HCT116 (cell line): ENCODE measurements at regions not wholly inside any gene's neighbourhood (a gene's known extent, or its start where the extent isn't known, plus 50 kb on each side); places are given as distances from the start of the nearest gene placed in this dataset.

Source experiments
- ATAC-seq: fragments of 200-7000 bp; cut with Tn5 transposase; 2 replicates; pipeline ENCODE4 v1.9.1; 2020; ENCODE audit warnings: mild to moderate bottlenecking, moderate library complexity
- BruUV-seq: library from RNA; stranded (reverse); fragments of 400-500 nt; replicated peaks from 2 replicates; lab custom pipeline; 2021; lab: Mats Ljungman, UMichigan
- CTCF ChIA-PET: fragments of 300-600 bp; sonication (Branson Sonifier 250); formaldehyde crosslinking; loops from one replicate; lab custom pipeline; 2021; ENCODE audit warnings: antibody characterized with exemption; lab: Charles Lee
- POLR2A ChIA-PET: fragments of 300-600, 350-600 bp; sonication (Branson Sonifier 250); formaldehyde crosslinking; loops from one replicate; lab custom pipeline; 2021; ENCODE audit warnings: antibody characterized with exemption; lab: Charles Lee
- RAD21 ChIA-PET, 2 experiments: fragments of 300-600 bp; sonication (Branson Sonifier 250); formaldehyde crosslinking; loops; one replicate each; lab custom pipeline; 2023; ENCODE audit warnings: low total read pairs in 2 of 2; ENCODE audit not compliant: uncharacterized antibody in 2 of 2, unreplicated experiment in 2 of 2, low non-redundant PET in 1 of 2; lab: Charles Lee
- DNase-seq: peaks from one replicate; pipeline ENCODE4 v3.0.0-alpha.2; 2010; ENCODE audit warnings: low read depth, low spot score
- H2AFZ ChIP-seq: fragments of 200-600 bp; shearing (Covaris generic), sonication (generic); 2 replicates; pipeline ENCODE4 v1.6.1; 2017; ENCODE audit warnings: low read depth, mixed run types, mixed read lengths, antibody characterized with exemption, low read length; ENCODE audit not compliant: poor library complexity, severe bottlenecking
- H3K27ac ChIP-seq: 2 replicates; pipeline ENCODE4 v1.5.1; 2012; ENCODE audit warnings: low read depth, low read length
- H3K27me3 ChIP-seq: fragments of 200-600 bp; sonication (generic); 2 replicates; pipeline ENCODE4 v1.6.1; 2016; ENCODE audit warnings: mixed run types, low read length, mixed read lengths; ENCODE audit not compliant: insufficient read depth
- H3K36me3 ChIP-seq, 2 experiments: fragments of 200-500 bp in 1 of 2; fragments of 200-600 bp in 1 of 2; sonication (Bioruptor generic) in 1 of 2; sonication (generic) in 1 of 2; 2 replicates each; pipeline versions ENCODE4 v1.5.1 to v1.6.1; 2014 to 2016; ENCODE audit warnings: low read length in 2 of 2, inconsistent platforms in 1 of 2, mixed read lengths in 1 of 2, mixed run types in 1 of 2; ENCODE audit not compliant: insufficient read depth in 2 of 2, control insufficient read depth in 1 of 2
- H3K4me1 ChIP-seq, 2 experiments: fragments of 200-600 bp in 1 of 2; sonication (generic) in 1 of 2; 2 replicates each; pipeline versions ENCODE4 v1.5.1 to v1.6.1; 2012 to 2017; ENCODE audit warnings: low read length in 2 of 2, inconsistent platforms in 1 of 2, mild to moderate bottlenecking in 1 of 2, mixed read lengths in 1 of 2, mixed run types in 1 of 2, moderate library complexity in 1 of 2; ENCODE audit not compliant: insufficient read depth in 2 of 2, control insufficient read depth in 1 of 2
- H3K4me2 ChIP-seq: fragments of 200-600 bp; sonication (generic); 2 replicates; pipeline ENCODE4 v1.6.1; 2017; ENCODE audit warnings: mixed run types, low read length, mixed read lengths
- H3K4me3 ChIP-seq, 2 experiments: fragments of 200-600 bp in 1 of 2; sonication (generic) in 1 of 2; replicated peaks in 1 of 2; 2 replicates each; pipeline ENCODE4 v1.5.1; 2011 to 2016; ENCODE audit warnings: low read length in 2 of 2, control low read depth in 1 of 2, low read depth in 1 of 2, mild to moderate bottlenecking in 1 of 2, mixed read lengths in 1 of 2, mixed run types in 1 of 2
- H3K79me2 ChIP-seq: fragments of 200-600 bp; sonication (generic); 2 replicates; pipeline ENCODE4 v1.6.1; 2017; ENCODE audit warnings: mild to moderate bottlenecking, mixed run types, low read length, moderate library complexity, mixed read lengths; ENCODE audit not compliant: insufficient read depth
- H3K9ac ChIP-seq: fragments of 200-600 bp; sonication (generic); 2 replicates; pipeline ENCODE4 v1.6.1; 2016; ENCODE audit warnings: low read length, mixed read lengths
- H3K9me2 ChIP-seq: fragments of 200-600 bp; sonication (generic), shearing (Covaris generic); 2 replicates; pipeline ENCODE4 v1.6.1; 2017; ENCODE audit warnings: mixed run types, mild to moderate bottlenecking, moderate library complexity; ENCODE audit not compliant: insufficient read depth
- H3K9me3 ChIP-seq, 2 experiments: fragments of 200-500 bp in 1 of 2; fragments of 200-600 bp in 1 of 2; sonication (Bioruptor generic) in 1 of 2; sonication (generic) in 1 of 2; 2 replicates each; pipeline ENCODE4 v1.6.1; 2014 to 2017; ENCODE audit warnings: low read length in 2 of 2, mixed read lengths in 2 of 2, inconsistent platforms in 1 of 2, low read depth in 1 of 2, mild to moderate bottlenecking in 1 of 2, mixed run types in 1 of 2, moderate library complexity in 1 of 2; ENCODE audit not compliant: control insufficient read depth in 1 of 2, insufficient read depth in 1 of 2
- H4K20me1 ChIP-seq: fragments of 200-600 bp; sonication (generic), shearing (Covaris generic); 2 replicates; pipeline ENCODE4 v1.6.1; 2017; ENCODE audit warnings: mixed run types, mild to moderate bottlenecking, moderate library complexity; ENCODE audit not compliant: insufficient read depth
- EGR1 ChIP-seq: IDR thresholded peaks from 2 replicates; pipeline ENCODE4 v1.6.1; 2012; ENCODE audit warnings: low read depth
- ELF1 ChIP-seq: IDR thresholded peaks from 2 replicates; pipeline ENCODE4 v1.6.1; 2012; ENCODE audit warnings: low read depth, borderline replicate concordance
- EZH2phosphoT487 ChIP-seq: fragments of 200-600 bp; IDR thresholded peaks from 2 replicates; pipeline ENCODE4 v1.6.1; 2018; ENCODE audit warnings: antibody characterized with exemption, borderline replicate concordance
- JUND ChIP-seq: IDR thresholded peaks from 2 replicates; pipeline ENCODE4 v1.6.1; 2012
- POLR2AphosphoS5 ChIP-seq: IDR thresholded peaks from 2 replicates; pipeline ENCODE4 v1.6.1; 2011; ENCODE audit warnings: mild to moderate bottlenecking, low read depth, low read length, moderate library complexity
- REST ChIP-seq: IDR thresholded peaks from 2 replicates; pipeline ENCODE4 v1.6.1; 2012; ENCODE audit warnings: low read depth
- SIN3A ChIP-seq: IDR thresholded peaks from 2 replicates; pipeline ENCODE4 v1.6.1; 2012; ENCODE audit warnings: low read depth
- SRF ChIP-seq: IDR thresholded peaks from 2 replicates; pipeline ENCODE4 v1.6.1; 2012; ENCODE audit warnings: low read depth
- TCF7L2 ChIP-seq: IDR thresholded peaks from 2 replicates; pipeline ENCODE4 v1.7.0; 2011; ENCODE audit warnings: borderline replicate concordance, inconsistent platforms; ENCODE audit not compliant: insufficient read depth, insufficient read length; ENCODE audit errors: extremely low read depth
- ZBTB33 ChIP-seq: IDR thresholded peaks from 2 replicates; pipeline ENCODE4 v1.6.1; 2011; ENCODE audit warnings: mild to moderate bottlenecking, low read length, moderate library complexity; ENCODE audit not compliant: insufficient replicate concordance; ENCODE audit errors: extremely low read depth
- intact Hi-C: fragments of 100-400 bp; cut with micrococcal nuclease; formaldehyde crosslinking; loops from 2 replicates; pipeline ENCODE4 v1.10.0; 2022
- TF ChIP-seq, protein P1 (sequence below): IDR thresholded peaks from 2 replicates; pipeline ENCODE4 v1.6.1; 2012
- TF ChIP-seq, protein P2 (sequence below): IDR thresholded peaks from 2 replicates; pipeline ENCODE4 v1.6.1; 2012

DNA sequence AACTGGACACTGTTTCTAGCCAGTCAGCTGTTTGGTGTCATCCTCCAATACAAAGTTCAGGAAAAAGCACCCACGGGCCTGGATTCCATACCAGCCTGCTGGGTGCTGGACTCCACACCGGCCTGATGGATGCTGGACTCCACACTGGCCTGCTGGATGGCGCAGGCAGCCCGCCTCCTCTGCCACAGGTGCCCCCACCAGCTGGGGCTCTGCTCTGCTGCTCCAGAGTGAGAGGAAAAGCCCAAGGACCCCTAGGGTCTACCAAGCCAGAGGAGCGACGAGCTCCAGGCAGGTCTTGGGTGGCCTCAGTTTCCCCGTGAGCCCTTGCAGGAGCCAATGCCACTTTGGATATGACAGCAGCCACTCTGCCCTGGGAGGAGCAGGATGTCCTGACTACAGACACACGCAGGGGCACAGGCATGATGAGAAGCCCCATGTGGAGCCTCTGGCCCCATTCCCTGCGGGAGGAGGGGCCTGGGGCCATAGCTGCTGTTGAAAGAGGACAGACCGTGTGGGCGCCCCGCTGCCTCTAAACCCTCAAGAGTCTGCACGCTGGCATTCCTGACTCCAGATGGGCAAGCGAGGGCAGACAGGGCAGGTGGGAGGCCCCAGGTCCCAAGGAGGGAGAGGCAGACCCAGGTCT, 141.6 kb downstream of the OLFM1 start:
- CTCF ChIA-PET, result no interaction called here
- no peak for TF ChIP-seq SRF
- no peak for TF ChIP-seq POLR2AphosphoS5
- TF ChIP-seq EZH2phosphoT487, result no peak
- no peak for TF ChIP-seq JUND
- no peak for TF ChIP-seq TCF7L2
- TF ChIP-seq ELF1, result no peak
- TF ChIP-seq EGR1, result no peak
- no peak for TF ChIP-seq REST
- TF ChIP-seq ZBTB33, result no peak
- TF ChIP-seq, protein P1, sequence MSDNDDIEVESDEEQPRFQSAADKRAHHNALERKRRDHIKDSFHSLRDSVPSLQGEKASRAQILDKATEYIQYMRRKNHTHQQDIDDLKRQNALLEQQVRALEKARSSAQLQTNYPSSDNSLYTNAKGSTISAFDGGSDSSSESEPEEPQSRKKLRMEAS, result no peak
- no peak for TF ChIP-seq SIN3A
- TF ChIP-seq, protein P2, sequence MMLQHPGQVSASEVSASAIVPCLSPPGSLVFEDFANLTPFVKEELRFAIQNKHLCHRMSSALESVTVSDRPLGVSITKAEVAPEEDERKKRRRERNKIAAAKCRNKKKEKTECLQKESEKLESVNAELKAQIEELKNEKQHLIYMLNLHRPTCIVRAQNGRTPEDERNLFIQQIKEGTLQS, result no peak
- no peaks in the 10 kb centered on the region for H3K79me2 ChIP-seq
- no peaks in the 10 kb centered on the region for H3K36me3 ChIP-seq
- H2AFZ ChIP-seq, result no peak overlapping the region
- no peaks in the 10 kb centered on the region for H3K9me2 ChIP-seq
- no peak overlapping the region for H3K4me3 ChIP-seq
- POLR2A ChIA-PET, result no interaction called here
- DNase-seq (no peak), ATAC-seq (no peak)
- H3K4me1 ChIP-seq, result no peaks in the 10 kb centered on the region
- H3K27me3 ChIP-seq, result peaks cover 36% of the 10 kb centered on the region; the same call in 1 of the 2 replicates
- H3K9me3 ChIP-seq, result peaks cover 5 to 9% of the 10 kb centered on the region in 2 experiments; a peak in 2 of 4 replicates
- H4K20me1 ChIP-seq, result no peaks in the 10 kb centered on the region
- H3K4me2 ChIP-seq, result no peak overlapping the region
- RAD21 ChIA-PET, result no interaction called here
- no peak overlapping the region for H3K9ac ChIP-seq
- no TSS peak for BruUV-seq
- no peak overlapping the region for H3K27ac ChIP-seq
- intact Hi-C loops, result no loop called here
